HepG2 (cell line): ENCODE measurements at regions not wholly inside any gene's neighbourhood (a gene's known extent, or its start where the extent isn't known, plus 50 kb on each side); places are given as distances from the start of the nearest gene placed in this dataset.

Experiments
- CCDC6 ChIP-seq: sonication (generic); formaldehyde crosslinking; IDR thresholded peaks from 2 replicates; pipeline ENCODE4 v1.8.1; 2022; ENCODE audit warnings: mild to moderate bottlenecking, missing genetic modification reagents, moderate library complexity
- DMTF1 ChIP-seq: sonication (generic); formaldehyde crosslinking; IDR thresholded peaks from 2 replicates; pipeline ENCODE4 v1.4.0; 2020; ENCODE audit warnings: mild to moderate bottlenecking, missing genetic modification reagents
- DNMT3B ChIP-seq: conservative IDR thresholded peaks from 2 replicates; pipeline ENCODE4 v1.6.1; 2016; ENCODE audit warnings: missing biosample characterization, control low read depth
- ETS1 ChIP-seq: sonication (generic); formaldehyde crosslinking; IDR thresholded peaks from 2 replicates; pipeline ENCODE4 v1.4.0; 2020; ENCODE audit warnings: missing genetic modification reagents
- FOSL1 ChIP-seq: sonication (generic); formaldehyde crosslinking; IDR thresholded peaks from 2 replicates; pipeline ENCODE4 v1.9.0; 2021; ENCODE audit warnings: missing genetic modification reagents, borderline replicate concordance
- FOXP1 ChIP-seq, 2 experiments: fragments of 450-650 bp in 1 of 2; IDR thresholded peaks; 2 replicates each; pipeline ENCODE4 v1.6.1; 2017 to 2018; ENCODE audit warnings: antibody characterized with exemption in 1 of 2
- JARID2 ChIP-seq: sonication (generic); formaldehyde crosslinking; IDR thresholded peaks from 2 replicates; pipeline ENCODE4 v1.8.1; 2023; ENCODE audit warnings: missing genetic modification reagents, inconsistent platforms; ENCODE audit not compliant: insufficient replicate concordance
- MTF1 ChIP-seq: sonication (generic); formaldehyde crosslinking; IDR thresholded peaks from 2 replicates; pipeline ENCODE4 v1.5.0; 2020; ENCODE audit warnings: missing genetic modification reagents
- MTF2 ChIP-seq: sonication (generic); formaldehyde crosslinking; IDR thresholded peaks from 2 replicates; pipeline ENCODE4 v1.5.0; 2020; ENCODE audit warnings: missing genetic modification reagents, borderline replicate concordance
- SIN3A ChIP-seq: IDR thresholded peaks from 2 replicates; pipeline ENCODE4 v1.6.1; 2011; ENCODE audit warnings: low read depth, mild to moderate bottlenecking, control low read depth, low read length, borderline replicate concordance
- SMARCE1 ChIP-seq: fragments of 450-650 bp; IDR thresholded peaks from 2 replicates; pipeline ENCODE4 v1.6.1; 2017; ENCODE audit warnings: borderline replicate concordance
- SOX13 ChIP-seq, 3 experiments: fragments of 450-650 bp in 1 of 3; sonication (generic) in 1 of 3; formaldehyde crosslinking in 1 of 3; IDR thresholded peaks in 2 of 3; conservative IDR thresholded peaks in 1 of 3; 2 replicates each; pipeline versions ENCODE4 v1.5.0 to v1.6.1; 2016 to 2020; ENCODE audit warnings: antibody characterized with exemption in 1 of 3, mild to moderate bottlenecking in 1 of 3, missing compliant biosample characterization in 1 of 3, missing genetic modification reagents in 1 of 3, moderate library complexity in 1 of 3
- SUZ12 ChIP-seq: fragments of 150-350 bp; IDR thresholded peaks from 2 replicates; pipeline ENCODE4 v1.6.1; 2014; ENCODE audit warnings: low read depth, low read length
- U2AF1 ChIP-seq: fragments of 200-400 bp; formaldehyde crosslinking; optimal IDR thresholded peaks from 2 replicates; pipeline ENCODE3; 2017; ENCODE audit warnings: mild to moderate bottlenecking, low read depth, low read length
- ZNF784 ChIP-seq: sonication (generic); formaldehyde crosslinking; IDR thresholded peaks from 2 replicates; pipeline ENCODE4 v1.5.1; 2020; ENCODE audit warnings: missing genetic modification reagents, mild to moderate bottlenecking, borderline replicate concordance
- ZSCAN25 ChIP-seq: sonication (generic); formaldehyde crosslinking; IDR thresholded peaks from 2 replicates; pipeline ENCODE4 v1.8.0; 2022; ENCODE audit warnings: mild to moderate bottlenecking, missing genetic modification reagents
- TF ChIP-seq, protein P1 (sequence below): sonication (generic); formaldehyde crosslinking; conservative IDR thresholded peaks from 2 replicates; pipeline ENCODE4 v1.4.0; 2020; ENCODE audit warnings: missing genetic modification reagents
- TF ChIP-seq, protein P2 (sequence below): sonication (generic); formaldehyde crosslinking; IDR thresholded peaks from 2 replicates; pipeline ENCODE4 v1.5.0; 2020; ENCODE audit warnings: mild to moderate bottlenecking, missing genetic modification reagents
- TF ChIP-seq, protein P3 (sequence below): IDR thresholded peaks from 2 replicates; pipeline ENCODE4 v1.4.0; 2020; ENCODE audit warnings: mild to moderate bottlenecking, missing genetic modification reagents

DNA sequence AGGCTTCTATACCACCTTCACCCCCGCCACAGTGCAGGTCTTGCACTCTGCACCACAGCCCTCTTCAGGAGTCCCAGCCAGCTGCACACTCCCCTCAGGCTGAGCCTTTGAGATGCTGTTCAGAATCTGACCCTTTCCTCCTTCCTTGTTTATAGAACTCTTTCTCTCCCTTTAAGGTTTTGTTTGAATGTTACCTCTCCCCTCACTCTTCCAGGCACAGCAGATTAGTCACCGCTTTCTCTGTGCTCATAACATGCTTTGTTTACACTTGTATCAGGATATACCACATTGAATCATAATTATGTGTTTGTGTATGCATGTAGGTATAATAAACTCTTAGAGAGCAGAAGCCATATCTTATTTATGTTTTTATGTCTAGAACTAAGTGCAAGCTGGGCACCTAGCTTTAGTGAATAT is 168.4 kb upstream of the BCL6 start (continued):
- TF ChIP-seq FOXP1 (IDR thresholded peaks at IDR 0.05) (no peak), FOXP1 (CRISPR knock-in tag; IDR thresholded peaks at IDR 0.05) (peak; percentile 29), DMTF1 (no peak), MTF2 (CRISPR knock-in tag) (no peak), SIN3A (no peak), CCDC6 (CRISPR knock-in tag) (no peak), FOSL1 (CRISPR knock-in tag) (no peak), ZNF784 (CRISPR knock-in tag) (no peak), SMARCE1 (no peak), SUZ12 (no peak), ZSCAN25 (CRISPR knock-in tag) (no peak), MTF1 (no peak), DNMT3B (no peak), U2AF1 (no peak), SOX13 (IDR thresholded peaks at IDR 0.05) (no peak), SOX13 (CRISPR knock-in tag; conservative IDR thresholded peaks at IDR 0.05 in 1 of 2, IDR thresholded peaks at IDR 0.05 in 1 of 2) (0 out of 4 replicates have a peak, but pooled peaks of 1 of the 2 experiments have one; percentile 12), JARID2 (CRISPR knock-in tag) (no peak), ETS1 (no peak)
- TF ChIP-seq, protein P1, sequence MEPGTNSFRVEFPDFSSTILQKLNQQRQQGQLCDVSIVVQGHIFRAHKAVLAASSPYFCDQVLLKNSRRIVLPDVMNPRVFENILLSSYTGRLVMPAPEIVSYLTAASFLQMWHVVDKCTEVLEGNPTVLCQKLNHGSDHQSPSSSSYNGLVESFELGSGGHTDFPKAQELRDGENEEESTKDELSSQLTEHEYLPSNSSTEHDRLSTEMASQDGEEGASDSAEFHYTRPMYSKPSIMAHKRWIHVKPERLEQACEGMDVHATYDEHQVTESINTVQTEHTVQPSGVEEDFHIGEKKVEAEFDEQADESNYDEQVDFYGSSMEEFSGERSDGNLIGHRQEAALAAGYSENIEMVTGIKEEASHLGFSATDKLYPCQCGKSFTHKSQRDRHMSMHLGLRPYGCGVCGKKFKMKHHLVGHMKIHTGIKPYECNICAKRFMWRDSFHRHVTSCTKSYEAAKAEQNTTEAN (CRISPR knock-in tag), result no peak
- TF ChIP-seq, protein P2, sequence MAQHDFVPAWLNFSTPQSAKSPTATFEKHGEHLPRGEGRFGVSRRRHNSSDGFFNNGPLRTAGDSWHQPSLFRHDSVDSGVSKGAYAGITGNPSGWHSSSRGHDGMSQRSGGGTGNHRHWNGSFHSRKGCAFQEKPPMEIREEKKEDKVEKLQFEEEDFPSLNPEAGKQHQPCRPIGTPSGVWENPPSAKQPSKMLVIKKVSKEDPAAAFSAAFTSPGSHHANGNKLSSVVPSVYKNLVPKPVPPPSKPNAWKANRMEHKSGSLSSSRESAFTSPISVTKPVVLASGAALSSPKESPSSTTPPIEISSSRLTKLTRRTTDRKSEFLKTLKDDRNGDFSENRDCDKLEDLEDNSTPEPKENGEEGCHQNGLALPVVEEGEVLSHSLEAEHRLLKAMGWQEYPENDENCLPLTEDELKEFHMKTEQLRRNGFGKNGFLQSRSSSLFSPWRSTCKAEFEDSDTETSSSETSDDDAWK, result no peak
- TF ChIP-seq, protein P3, sequence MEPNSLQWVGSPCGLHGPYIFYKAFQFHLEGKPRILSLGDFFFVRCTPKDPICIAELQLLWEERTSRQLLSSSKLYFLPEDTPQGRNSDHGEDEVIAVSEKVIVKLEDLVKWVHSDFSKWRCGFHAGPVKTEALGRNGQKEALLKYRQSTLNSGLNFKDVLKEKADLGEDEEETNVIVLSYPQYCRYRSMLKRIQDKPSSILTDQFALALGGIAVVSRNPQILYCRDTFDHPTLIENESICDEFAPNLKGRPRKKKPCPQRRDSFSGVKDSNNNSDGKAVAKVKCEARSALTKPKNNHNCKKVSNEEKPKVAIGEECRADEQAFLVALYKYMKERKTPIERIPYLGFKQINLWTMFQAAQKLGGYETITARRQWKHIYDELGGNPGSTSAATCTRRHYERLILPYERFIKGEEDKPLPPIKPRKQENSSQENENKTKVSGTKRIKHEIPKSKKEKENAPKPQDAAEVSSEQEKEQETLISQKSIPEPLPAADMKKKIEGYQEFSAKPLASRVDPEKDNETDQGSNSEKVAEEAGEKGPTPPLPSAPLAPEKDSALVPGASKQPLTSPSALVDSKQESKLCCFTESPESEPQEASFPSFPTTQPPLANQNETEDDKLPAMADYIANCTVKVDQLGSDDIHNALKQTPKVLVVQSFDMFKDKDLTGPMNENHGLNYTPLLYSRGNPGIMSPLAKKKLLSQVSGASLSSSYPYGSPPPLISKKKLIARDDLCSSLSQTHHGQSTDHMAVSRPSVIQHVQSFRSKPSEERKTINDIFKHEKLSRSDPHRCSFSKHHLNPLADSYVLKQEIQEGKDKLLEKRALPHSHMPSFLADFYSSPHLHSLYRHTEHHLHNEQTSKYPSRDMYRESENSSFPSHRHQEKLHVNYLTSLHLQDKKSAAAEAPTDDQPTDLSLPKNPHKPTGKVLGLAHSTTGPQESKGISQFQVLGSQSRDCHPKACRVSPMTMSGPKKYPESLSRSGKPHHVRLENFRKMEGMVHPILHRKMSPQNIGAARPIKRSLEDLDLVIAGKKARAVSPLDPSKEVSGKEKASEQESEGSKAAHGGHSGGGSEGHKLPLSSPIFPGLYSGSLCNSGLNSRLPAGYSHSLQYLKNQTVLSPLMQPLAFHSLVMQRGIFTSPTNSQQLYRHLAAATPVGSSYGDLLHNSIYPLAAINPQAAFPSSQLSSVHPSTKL (CRISPR knock-in tag), result peak; percentile 58; the same call in 1 of the 2 replicates
